GM19025 (cell line): ENCODE measurements at regions not wholly inside any gene's neighbourhood (a gene's known extent, or its start where the extent isn't known, plus 50 kb on each side); places are given as distances from the start of the nearest gene placed in this dataset.

Experiments
- ATAC-seq: cut with Tn5 transposase; IDR thresholded peaks from one replicate; pipeline ENCODE4 v1.9.1; 2021; ENCODE audit warnings: mild to moderate bottlenecking, low read depth, moderate library complexity; ENCODE audit not compliant: unreplicated experiment

DNA sequence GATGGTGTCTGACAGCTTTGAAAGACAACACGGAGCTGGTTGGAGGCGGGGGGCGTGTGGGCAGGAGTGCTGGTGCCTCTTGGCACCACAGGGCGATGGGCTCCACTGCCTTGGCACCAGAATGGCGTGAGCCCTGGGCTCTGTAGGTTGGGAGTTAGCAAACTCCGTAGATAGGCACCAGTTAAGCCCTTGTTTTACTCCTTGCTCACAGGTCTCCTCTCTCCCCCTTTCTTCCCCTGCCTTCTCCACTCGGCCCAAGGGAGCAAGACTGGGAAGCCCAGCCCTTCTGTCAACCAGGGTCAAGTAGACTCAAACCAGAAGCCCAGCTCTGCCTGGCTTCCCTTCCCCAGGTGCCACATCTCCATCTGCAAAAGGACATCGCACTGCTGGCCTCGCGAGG is 281.7 kb upstream of the ID2 start:
- ATAC-seq: no peak

GRCh38 chr2:8402222-8402621 is 279.6 kb upstream of the ID2 start:
- ATAC-seq: no peak

GRCh38 chr2:8403876-8404275 is 278.0 kb upstream of the ID2 start:
- ATAC-seq: no peak

DNA sequence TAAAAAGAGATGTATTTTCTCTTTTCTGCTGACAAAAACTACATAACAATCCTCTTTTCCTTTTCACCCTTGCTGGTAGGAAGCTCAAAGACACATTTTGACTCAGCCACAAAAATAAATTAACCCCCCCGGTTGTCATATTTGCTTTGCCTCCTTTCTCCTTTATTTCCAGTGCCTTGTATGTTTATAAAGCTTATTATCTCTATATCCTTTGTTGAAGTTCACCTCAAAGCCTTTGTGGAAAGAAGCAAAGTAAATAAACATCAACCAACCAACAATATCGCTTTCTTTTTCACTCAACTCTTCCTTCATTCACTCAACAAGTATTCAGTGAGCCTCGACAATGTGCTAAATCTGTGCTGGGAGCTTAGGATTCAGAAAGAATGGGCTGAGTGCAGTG is 276.5 kb upstream of the ID2 start:
- ATAC-seq: no peak

- no peak for ATAC-seq
These were observed 275.6 kb upstream of the ID2 start for GRCh38 chr2:8406271-8406670.

- no peak for ATAC-seq
These were observed 274.5 kb upstream of the ID2 start for GRCh38 chr2:8407332-8407731.

- ATAC-seq: peak; percentile 89
These were observed 273.0 kb upstream of the ID2 start for GRCh38 chr2:8408560-8409460.

DNA sequence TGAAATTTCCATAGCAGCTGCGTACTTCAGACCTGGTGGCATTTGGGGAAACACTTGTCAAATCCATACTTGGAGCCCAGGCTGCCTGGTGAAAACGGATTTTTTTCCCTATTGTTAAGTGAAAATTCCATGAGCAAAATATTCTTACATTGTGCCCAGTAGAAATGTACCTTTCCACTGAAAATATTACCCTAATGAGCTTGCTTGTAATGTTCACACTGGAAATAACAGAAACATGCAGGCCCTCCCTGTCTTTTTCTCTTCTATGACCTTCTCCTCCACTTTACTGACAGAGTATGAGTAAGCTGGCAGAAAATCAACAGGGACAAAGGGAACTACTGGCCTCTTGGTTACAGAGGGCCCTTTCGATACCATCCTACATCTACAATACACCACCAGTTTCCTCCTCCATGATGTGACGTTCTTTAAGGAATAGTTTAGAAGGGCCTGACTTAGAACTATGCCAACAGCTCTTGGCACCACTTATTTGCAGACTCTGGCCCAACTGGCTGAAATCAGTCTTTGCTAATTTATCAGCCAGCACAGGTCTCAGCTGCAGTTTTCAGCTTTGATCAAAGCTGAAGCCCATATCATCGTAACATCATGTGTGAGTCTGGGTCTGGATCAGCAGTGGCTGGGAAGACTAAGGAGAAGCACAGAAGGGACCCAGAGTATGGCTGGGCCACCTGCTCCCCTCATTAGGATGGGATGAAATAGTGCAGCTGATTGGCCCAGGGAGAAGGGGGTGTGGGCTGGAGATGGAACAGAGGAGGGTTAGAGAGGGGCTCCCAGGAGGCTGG is 272.2 kb upstream of the ID2 start:
- no peak for ATAC-seq

DNA sequence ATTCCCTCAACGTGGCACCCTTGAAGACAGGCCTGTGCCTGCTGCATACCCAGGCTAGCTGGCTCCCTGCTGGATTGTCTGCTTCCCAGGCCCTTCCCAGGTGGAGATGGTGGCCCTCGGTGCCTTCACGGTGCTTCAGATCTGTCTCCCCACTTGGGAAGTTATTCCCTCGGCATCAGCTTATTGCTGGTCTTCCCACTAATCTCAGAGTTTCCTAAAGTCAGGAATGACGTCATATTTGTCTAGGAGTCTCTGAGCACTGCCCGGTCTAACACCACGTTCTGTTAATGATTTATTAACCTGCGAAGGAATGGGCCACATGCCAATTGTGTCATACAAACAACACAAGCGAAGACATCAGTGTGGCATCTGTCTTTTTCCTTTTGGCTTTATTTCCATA is 269.8 kb upstream of the ID2 start:
- no peak for ATAC-seq

DNA sequence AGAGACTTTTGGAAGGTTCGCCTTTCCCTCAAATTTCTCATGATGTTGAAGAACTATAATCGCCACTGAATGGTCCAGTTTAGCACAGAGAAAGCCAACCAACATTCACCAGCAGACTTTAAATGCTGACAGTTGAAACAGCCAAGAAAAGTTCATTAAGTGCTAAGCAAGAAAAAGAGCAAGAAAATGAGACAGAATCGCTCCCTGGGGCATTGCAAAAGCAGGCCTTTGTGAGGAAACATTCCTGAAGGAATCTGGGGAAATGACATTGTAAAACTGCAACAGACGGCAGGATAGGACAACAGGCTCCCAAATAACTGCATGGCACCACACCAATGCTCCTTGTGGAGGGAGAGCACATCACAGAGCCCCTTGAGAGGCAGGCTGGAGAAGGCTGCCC is 269.3 kb upstream of the ID2 start:
- no peak for ATAC-seq

- no peak for ATAC-seq
These were observed 268.2 kb upstream of the ID2 start for GRCh38 chr2:8413589-8414135.

GRCh38 chr2:8414946-8415879 is 266.6 kb upstream of the ID2 start:
- no peak for ATAC-seq

DNA sequence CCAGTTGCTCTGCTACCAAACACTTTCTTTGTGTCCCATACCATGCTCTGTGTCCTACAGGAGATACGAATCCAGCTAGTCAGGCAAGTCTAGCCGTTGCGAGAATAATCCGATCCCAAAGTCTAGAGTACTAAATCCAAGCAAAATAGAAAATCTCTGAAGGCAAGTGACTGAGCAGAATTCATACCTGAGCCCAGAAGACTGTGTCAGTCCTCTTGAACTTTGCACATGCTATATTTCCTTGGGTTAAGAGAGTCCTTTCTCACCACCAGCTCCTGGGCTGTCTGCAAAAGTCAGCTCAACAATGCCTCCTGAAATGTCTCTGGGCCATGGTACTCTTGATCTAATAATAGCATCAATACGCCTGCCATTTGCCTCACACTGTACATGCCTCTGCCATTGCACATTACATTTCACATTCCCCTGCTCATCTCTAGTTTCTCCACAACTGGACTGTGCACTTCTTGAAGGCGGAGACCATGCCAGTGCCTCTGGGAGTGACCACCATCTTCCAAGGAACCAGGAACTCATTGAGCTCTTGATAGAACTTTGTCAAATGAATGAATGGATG is 265.8 kb upstream of the ID2 start:
- no peak for ATAC-seq

GRCh38 chr2:8416849-8417832 is 264.7 kb upstream of the ID2 start:
- ATAC-seq: no peak

DNA sequence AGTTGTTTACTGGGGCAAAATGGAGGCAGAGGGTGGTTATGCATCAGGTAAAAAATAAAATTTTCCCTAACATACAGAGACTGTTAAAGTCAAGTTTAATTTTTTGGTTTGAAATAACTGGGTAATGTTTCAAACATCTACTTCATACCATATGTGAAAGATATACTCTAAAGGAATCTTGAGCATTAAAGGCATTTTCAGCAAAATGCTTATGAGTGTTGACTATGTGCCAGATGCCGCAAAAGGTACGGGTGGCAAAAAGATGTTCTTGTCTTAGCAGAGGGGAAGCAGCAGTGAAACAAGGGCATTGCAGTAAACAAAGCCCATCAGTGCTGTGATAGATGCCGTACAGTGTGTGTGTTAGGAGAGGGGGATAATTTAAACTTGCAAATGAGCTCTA is 263.1 kb upstream of the ID2 start:
- no peak for ATAC-seq

GRCh38 chr2:8421658-8422449 is 260.0 kb upstream of the ID2 start:
- peak; percentile 88 for ATAC-seq

GRCh38 chr2:8422450-8422800 is 259.4 kb upstream of the ID2 start:
- ATAC-seq: no peak
